ENCODE measurements at regions not wholly inside any gene's neighbourhood (a gene's known extent, or its start where the extent isn't known, plus 50 kb on each side); places are given as distances from the start of the nearest gene placed in this dataset.

DNA sequence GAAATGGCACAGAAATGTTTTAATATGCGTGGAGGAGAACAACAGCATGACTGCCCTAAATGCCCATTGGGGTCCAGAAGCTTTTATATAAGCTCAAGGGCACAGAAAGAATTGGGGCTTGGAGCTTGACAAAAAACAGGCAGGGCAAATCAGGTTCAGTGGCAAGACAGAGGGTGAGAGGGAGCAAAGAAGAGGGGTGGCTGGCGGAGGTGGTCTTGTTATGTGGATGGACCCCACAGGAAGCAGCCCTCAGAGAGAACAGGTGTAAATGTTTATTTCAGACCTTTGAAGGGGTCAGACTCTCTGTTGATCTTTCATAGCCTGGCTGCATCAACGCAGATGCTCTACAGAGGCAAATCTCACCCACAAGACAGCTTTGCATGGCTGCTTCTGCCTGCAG is 213.1 kb upstream of the B3GAT1 start:
- TF ChIP-seq FOXM1 (IDR thresholded peaks at IDR 0.05; ENCODE audit: borderline replicate concordance) (no peak), NFRKB (IDR thresholded peaks at IDR 0.05) (no peak), SP1 (IDR thresholded peaks at IDR 0.05) (no peak), SUZ12 (IDR thresholded peaks at IDR 0.05) (no peak), FOXA1 (IDR thresholded peaks at IDR 0.05) (no peak), LEF1 (IDR thresholded peaks at IDR 0.05; ENCODE audit: borderline replicate concordance) (no peak), CTBP1 (IDR thresholded peaks at IDR 0.05; ENCODE audit: borderline replicate concordance) (no peak), ZNF384 (IDR thresholded peaks at IDR 0.05) (no peak), FOXK2 (IDR thresholded peaks at IDR 0.05) (no peak), TARDBP (IDR thresholded peaks at IDR 0.05) (no peak), HDGF (IDR thresholded peaks at IDR 0.05; ENCODE audit: borderline replicate concordance) (no peak), ARNT (IDR thresholded peaks at IDR 0.05) (no peak), L3MBTL2 (conservative IDR thresholded peaks at IDR 0.05) (no peak), BHLHE40 (IDR thresholded peaks at IDR 0.05; ENCODE audit: borderline replicate concordance) (no peak), ELF4 (IDR thresholded peaks at IDR 0.05) (no peak)
- TF ChIP-seq, protein P1, sequence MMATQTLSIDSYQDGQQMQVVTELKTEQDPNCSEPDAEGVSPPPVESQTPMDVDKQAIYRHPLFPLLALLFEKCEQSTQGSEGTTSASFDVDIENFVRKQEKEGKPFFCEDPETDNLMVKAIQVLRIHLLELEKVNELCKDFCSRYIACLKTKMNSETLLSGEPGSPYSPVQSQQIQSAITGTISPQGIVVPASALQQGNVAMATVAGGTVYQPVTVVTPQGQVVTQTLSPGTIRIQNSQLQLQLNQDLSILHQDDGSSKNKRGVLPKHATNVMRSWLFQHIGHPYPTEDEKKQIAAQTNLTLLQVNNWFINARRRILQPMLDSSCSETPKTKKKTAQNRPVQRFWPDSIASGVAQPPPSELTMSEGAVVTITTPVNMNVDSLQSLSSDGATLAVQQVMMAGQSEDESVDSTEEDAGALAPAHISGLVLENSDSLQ (IDR thresholded peaks at IDR 0.05) = no peak
- POLR2A ChIA-PET = no interaction called here
- DNase-seq (ENCODE audit: extremely low spot score) = no peak
- CTCF ChIA-PET = no interaction called here

DNA sequence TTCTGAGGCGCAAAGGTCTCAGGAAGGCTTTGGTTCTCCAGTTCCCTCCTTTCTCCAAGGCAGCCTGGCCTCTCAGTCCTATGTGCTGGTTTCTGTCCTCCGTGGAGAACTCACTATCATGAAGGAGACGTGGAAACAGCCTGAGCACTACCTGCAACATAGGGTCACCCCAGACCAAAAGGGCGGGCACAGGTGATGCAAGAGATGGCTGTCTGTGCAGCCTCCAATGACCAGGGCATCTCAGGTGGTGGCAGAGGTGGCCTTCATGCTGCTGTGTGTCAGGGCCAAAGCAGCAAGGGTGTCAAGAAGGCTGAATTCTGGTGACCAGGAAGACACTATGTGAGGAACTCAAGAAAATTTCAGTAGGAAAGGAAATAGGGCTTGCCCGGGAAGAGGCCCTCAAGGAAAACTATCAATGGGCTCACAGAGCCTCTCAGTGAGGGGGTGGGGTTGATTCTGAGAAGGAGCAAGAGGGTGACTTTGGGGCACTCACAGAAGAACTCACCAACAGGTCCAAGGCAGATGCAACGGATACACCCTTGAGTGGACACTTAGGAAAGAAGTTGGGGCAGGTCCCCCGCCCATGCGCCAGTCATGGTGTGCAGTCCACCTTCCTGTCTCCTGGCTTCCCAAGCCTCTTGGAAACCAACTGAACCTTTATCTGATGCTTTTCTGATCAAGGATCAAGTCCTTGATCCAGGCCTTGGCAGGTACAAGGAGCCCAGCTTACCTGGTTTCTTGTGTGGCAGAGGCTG is 212.3 kb upstream of the B3GAT1 start:
- CTCF ChIA-PET = no interaction called here
- POLR2A ChIA-PET = no interaction called here
- DNase-seq (ENCODE audit: extremely low spot score) = no peak
- TF ChIP-seq FOXA1 (IDR thresholded peaks at IDR 0.05) (no peak), CTBP1 (IDR thresholded peaks at IDR 0.05; ENCODE audit: borderline replicate concordance) (no peak), TARDBP (IDR thresholded peaks at IDR 0.05) (no peak), BHLHE40 (IDR thresholded peaks at IDR 0.05; ENCODE audit: borderline replicate concordance) (no peak), ARNT (IDR thresholded peaks at IDR 0.05) (no peak), FOXM1 (IDR thresholded peaks at IDR 0.05; ENCODE audit: borderline replicate concordance) (no peak), HDGF (IDR thresholded peaks at IDR 0.05; ENCODE audit: borderline replicate concordance) (no peak), ELF4 (IDR thresholded peaks at IDR 0.05) (no peak), L3MBTL2 (conservative IDR thresholded peaks at IDR 0.05) (no peak), ZNF384 (IDR thresholded peaks at IDR 0.05) (no peak)
- TF ChIP-seq, protein P1 (IDR thresholded peaks at IDR 0.05) = no peak

- TF ChIP-seq SUZ12 (IDR thresholded peaks at IDR 0.05) (no peak), CTBP1 (IDR thresholded peaks at IDR 0.05; ENCODE audit: borderline replicate concordance) (no peak), L3MBTL2 (conservative IDR thresholded peaks at IDR 0.05) (no peak), HDGF (IDR thresholded peaks at IDR 0.05; ENCODE audit: borderline replicate concordance) (no peak), LEF1 (IDR thresholded peaks at IDR 0.05; ENCODE audit: borderline replicate concordance) (no peak), SP1 (IDR thresholded peaks at IDR 0.05) (no peak), ELF4 (IDR thresholded peaks at IDR 0.05) (no peak), ZNF384 (IDR thresholded peaks at IDR 0.05) (no peak)
- TF ChIP-seq, protein P1 (IDR thresholded peaks at IDR 0.05) = no peak
- POLR2A ChIA-PET = no interaction called here
- DNase-seq (ENCODE audit: extremely low spot score) = no peak
- CTCF ChIA-PET = no interaction called here
Observed at GRCh38 chr11:134623711-134624110, 211.7 kb upstream of the B3GAT1 start.

GRCh38 chr11:134622458-134622857 is 210.4 kb upstream of the B3GAT1 start:
- no peak for DNase-seq (ENCODE audit: extremely low spot score)
- TF ChIP-seq LEF1 (IDR thresholded peaks at IDR 0.05; ENCODE audit: borderline replicate concordance) = no peak
- CTCF ChIA-PET = no interaction called here
- POLR2A ChIA-PET = no interaction called here

DNA sequence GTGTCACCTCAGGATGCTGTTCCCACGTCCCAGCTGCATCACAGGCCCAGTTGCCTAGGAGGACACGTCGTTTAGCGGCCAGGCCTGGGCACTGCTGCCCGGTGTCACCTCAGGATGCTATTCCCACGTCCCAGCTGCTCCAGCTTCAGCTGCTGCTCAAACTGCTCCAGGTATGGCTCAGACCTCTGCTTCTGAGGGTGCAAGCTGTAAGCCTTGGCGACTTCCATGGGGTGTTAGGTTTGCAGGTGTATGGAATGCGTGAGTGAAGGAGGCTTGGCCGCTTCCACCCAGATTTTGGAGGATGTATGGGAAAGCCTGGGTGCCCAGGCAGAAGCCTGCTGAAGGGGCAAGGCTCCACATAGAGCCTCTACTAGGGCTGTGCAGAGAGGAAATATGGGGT is 205.3 kb upstream of the B3GAT1 start:
- TF ChIP-seq LEF1 (IDR thresholded peaks at IDR 0.05; ENCODE audit: borderline replicate concordance) = no peak
- no peak for TF ChIP-seq BHLHE40 (IDR thresholded peaks at IDR 0.05; ENCODE audit: borderline replicate concordance)
- TF ChIP-seq SP1 (IDR thresholded peaks at IDR 0.05) = no peak
- TF ChIP-seq NFRKB (IDR thresholded peaks at IDR 0.05) = no peak
- TF ChIP-seq HDGF (IDR thresholded peaks at IDR 0.05; ENCODE audit: borderline replicate concordance) = no peak
- no peak for TF ChIP-seq TARDBP (IDR thresholded peaks at IDR 0.05)
- no peak for TF ChIP-seq FOXM1 (IDR thresholded peaks at IDR 0.05; ENCODE audit: borderline replicate concordance)
- TF ChIP-seq ZNF384 (IDR thresholded peaks at IDR 0.05) = no peak
- no peak for DNase-seq (ENCODE audit: extremely low spot score)
- CTCF ChIA-PET = no interaction called here
- POLR2A ChIA-PET = no interaction called here

GRCh38 chr11:134616038-134616437 is 204.0 kb upstream of the B3GAT1 start:
- DNase-seq (ENCODE audit: extremely low spot score) = no peak
- TF ChIP-seq HDGF (IDR thresholded peaks at IDR 0.05; ENCODE audit: borderline replicate concordance) (no peak), ZNF384 (IDR thresholded peaks at IDR 0.05) (no peak), BHLHE40 (IDR thresholded peaks at IDR 0.05; ENCODE audit: borderline replicate concordance) (no peak)
- ChIA-PET POLR2A (no interaction called here), CTCF (no interaction called here)
